ENCODE measurements at regions not wholly inside any gene's neighbourhood (a gene's known extent, or its start where the extent isn't known, plus 50 kb on each side); places are given as distances from the start of the nearest gene placed in this dataset.

- no peak for TF ChIP-seq CTCF (IDR thresholded peaks at IDR 0.05; ENCODE audit: poor library complexity)
- no peak for TF ChIP-seq EZH2 (IDR thresholded peaks at IDR 0.05; ENCODE audit: borderline replicate concordance)
- no peak for TF ChIP-seq EZH2phosphoT487 (IDR thresholded peaks at IDR 0.05; ENCODE audit: low read depth, severe bottlenecking, unreplicated experiment)
These were observed 322.5 kb downstream of the C16orf95 start for GRCh38 chr16:86994651-86995171.

Measured in hepatocyte (in vitro differentiated cells).